NOMO-1 treated with DMSO at 0.1 percent for 48 hours (cell line): ENCODE measurements at regions not wholly inside any gene's neighbourhood (a gene's known extent, or its start where the extent isn't known, plus 50 kb on each side); places are given as distances from the start of the nearest gene placed in this dataset.

Experiments
- DNase-seq: peaks from one replicate; lab custom pipeline; 2025; ENCODE audit not compliant: unreplicated experiment; lab: John Stamatoyannopoulos, UW

DNA sequence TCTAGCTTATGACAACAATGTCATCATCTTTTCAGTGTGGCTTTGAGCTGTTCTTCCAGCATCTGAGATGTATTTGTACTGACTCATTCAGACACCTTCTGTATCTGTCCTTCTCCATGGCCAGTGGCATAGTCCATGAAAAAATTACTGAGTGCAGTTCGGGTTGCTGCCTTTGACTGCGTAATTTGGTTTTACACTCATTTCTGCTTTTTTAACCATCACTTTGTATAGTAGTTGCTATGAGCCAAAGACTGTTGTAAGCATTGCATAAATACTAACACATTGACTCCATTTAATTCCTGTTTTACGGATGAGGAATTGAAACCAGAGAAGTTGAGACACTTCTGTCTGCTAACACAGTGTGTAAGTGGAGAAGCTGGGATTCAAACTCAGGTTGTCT is 190.7 kb upstream of the MID1 start:
- peak; percentile 81 for DNase-seq

DNA sequence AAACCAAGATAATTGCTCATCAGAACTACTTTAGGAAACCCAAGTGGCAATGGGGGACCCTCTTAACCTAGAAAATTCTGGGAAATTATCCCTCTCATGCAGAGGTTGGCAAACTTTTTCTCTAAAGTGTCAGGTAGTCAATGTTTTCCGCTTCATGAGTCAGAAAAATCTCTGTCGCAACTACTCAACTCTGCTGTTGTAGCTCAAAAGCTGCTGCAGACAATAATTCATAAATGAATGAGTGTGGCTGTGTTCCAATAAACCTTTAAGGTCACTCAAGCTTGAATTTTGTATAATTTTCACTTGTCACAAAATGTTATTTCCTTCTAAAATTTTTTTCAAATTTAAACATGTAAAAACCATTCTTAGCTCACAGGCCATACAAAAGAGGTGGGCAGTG is 193.4 kb upstream of the MID1 start:
- DNase-seq, result no peak

DNA sequence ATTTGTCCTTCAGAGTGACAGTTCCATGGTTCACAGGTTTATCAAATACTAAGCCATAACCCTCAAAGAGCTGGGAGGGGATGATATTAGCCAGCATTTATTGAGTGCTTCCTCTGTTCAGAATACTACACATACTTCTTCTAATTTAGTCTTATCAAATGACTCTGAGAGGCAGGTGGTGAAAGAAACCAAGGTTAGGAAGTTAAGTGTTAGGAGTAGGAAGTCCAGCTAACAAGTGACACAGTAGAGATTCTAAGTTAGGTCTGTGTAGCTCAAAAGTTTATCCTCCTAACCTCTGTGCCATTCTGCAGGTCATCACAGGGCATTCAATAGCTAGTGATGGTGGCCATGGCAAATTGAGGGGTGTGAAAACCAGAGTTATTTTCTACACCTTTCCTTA is 198.3 kb upstream of the MID1 start:
- no peak for DNase-seq

DNA sequence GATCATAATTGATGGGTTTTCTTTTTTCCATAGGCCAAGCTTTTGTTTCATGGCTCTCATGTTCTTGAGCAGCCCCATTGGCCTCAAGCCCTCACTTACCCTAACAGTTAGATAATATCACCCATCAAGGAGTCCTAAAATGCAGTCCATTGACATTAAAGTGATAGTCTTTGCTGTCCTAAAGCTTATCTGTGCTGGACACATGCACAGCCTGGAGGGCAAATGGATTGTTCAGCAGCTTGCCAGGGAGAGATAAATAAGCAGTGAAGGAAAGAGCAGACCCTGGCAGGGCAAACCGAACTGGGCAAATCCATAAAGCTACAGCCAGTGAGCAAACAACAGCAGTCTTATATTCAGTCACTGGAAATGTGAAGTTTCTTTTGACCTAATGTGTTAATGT is 199.6 kb upstream of the MID1 start:
- DNase-seq, result no peak

DNA sequence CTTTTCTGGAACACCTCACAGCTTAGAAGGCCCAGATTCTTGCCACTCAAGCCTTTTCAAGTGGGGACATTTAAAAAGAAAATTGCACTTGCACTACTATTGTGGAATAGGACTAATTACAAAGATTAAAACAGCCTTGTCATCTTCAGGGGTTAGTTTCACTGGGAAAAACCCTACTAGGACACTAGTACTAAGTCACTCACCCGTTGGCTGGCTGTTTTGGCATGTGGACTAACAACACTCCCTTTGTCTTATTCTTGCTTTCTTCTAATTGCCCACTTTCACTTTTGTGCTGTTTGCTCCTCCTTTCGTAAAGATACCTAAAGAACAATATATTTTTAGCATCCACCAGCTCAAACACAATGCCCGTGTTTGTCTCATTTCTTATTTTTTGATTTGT is 200.9 kb upstream of the MID1 start:
- DNase-seq, result no peak

DNA sequence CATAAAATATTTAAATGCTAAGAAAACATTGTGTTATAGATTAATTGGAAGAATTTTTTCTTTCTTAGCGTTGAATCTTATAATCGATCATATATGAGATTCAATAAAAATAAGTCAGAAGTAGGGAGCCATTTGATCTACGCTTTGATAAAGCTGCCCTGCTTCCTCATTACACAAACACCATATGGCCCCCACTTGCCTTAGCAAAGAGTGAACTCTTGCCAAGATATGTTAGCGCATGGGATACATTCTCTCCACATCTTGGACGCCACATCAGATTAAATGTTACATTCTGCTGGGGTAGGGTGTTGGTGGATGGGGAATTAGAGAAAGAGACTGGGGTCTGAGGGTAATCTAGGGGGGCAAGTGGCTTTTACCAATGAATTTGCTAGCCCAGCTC is 207.7 kb upstream of the MID1 start:
- DNase-seq, result no peak

DNA sequence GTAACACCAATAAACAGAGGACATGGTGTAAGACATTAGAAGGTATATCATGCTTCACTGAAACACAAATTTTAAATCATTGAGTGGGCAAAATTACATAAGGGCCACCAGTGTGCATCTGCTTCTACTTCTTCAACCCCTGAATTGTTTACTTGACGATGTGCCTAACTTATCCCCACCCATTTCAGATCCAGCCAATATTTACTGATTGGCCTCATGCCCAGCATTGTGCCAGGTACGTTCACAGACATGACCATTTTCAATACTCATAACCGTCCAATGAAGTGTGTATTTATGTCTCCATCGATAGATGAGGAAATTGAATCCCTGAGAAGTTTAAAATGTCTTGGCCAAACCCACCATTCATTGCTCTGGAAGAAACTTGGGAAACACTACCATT is 208.3 kb upstream of the MID1 start:
- no peak for DNase-seq

DNA sequence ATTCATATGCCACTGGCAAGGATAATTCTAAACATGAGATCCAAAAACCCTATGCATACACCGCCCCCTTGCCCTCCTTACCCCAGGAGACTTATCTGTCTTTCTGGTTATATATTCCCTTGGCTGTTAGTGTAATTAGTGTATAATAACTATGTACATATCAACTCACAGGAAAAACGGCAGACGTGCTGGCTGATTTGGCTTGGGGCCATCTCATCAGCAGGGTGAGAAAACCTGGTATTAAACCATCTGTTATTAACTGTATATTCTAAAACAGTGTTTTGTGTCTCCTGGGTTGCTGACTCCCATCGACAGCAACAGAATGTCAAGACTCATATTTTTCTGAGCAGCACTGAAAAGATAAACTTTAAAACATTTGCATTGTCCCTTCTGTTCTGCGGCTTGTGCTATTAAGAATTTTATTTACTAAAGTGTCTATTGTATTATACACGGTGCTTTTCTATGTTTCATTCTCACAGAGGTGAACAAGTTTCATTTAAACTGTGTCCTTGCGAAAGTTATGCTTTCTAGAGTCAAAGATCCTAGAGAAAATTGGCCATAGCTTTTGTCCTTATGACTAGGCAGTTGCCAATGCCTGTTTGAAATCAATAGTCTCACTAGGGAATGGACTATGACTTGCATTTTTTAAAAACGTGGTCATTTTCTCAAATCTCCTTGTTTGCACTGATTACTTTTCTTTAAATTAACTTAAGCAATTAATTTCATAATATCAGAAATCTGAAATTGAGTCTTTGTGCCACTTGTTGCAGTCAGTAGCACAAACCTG is 211.5 kb upstream of the MID1 start:
- DNase-seq, result no peak

DNA sequence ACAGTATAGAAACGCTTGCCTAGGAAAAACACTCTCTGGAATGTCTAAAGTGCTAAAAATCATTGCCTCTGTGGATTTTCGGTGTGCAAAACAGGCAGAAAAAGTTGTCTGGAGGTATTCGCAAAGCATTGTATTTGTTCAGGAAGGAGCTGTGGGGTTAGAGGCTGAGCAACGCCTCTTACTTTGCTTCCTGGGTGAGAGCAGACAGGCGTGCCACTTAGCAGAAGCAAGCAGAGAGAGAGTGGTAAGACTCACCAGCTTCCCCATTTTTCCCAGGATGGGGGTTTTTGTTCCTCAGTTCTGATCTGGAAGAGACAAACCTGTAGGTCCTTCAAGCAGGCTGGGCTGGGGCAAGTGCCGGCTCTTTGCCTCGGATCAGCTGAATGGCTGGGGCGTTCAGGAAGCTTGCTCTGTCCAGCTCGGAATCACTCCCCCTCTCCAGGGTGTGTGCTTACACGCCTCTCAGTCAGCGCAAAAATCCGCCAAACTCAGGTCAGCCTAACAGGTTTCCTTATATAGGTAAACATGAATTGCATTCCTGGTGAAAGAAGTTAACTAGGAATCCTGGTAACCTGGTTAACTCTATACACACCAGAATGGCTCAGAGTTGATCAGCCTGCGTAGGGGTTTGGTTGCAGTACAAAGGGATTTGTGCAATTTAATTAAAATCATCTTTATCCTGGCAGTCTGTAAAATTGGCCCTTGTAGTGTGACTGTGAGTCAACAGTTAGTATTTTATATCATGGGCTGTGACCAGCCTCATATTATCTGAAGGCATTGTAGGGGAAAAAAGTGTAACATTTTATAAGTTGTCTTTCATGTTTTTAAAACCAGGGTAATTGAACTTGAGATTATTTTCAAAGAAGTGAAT is 213.1 kb upstream of the MID1 start:
- DNase-seq, result no peak

DNA sequence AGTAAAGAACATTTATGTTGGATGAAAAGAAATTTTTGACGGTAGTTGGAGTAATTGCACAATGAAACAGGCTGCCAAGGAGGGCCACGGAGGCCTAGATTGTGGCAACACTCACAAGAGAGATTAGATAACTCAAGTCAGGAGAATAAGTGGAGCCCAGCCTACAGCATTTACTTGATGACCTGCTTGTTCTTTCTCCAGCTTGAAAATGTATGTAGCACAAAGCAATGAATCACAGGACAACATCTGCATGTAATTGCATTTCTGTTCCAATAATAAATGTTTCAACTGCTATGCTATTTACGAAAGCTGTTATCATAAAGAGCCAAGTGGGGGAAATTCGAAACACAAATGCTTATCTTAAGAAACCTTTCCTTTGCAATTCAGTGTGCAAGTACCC is 221.2 kb upstream of the MID1 start:
- no peak for DNase-seq

DNA sequence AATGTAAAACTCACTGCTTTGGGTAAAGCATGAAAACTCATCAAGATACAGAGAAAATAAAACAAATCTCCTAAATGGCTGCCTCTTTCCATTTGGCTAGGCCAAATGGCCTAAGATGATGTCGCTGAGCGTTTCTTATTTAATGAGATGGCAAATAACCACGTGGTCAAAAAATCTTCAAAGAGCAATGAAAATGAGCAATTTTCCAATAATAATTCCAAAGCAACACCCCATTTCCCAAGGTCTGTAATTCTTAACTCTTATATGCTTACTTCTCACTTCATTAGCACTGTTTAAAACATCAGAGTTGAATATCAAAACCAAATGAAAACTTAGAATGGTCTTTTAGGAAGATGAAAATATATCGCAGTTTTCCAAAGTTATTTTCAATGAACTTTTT is 222.3 kb upstream of the MID1 start:
- DNase-seq, result no peak

DNA sequence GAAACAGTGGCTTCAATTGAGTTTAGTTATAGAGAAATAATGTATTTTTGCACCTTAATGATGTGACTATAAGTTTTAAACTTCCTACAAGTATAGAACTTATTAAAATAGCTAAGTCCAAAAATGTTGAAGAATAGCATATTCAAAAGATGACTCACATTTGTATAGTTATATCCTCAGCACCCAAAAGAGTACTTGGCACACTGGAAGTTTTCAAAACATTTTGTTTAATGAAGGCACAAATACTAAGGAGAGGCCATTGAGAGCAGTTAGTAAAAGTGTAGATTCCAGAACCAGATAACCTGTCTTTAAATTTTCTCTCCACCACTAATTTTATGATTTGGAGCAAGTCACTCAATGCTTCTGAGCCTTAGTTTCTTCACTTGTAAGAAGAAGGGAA is 226.9 kb upstream of the MID1 start:
- no peak for DNase-seq

DNA sequence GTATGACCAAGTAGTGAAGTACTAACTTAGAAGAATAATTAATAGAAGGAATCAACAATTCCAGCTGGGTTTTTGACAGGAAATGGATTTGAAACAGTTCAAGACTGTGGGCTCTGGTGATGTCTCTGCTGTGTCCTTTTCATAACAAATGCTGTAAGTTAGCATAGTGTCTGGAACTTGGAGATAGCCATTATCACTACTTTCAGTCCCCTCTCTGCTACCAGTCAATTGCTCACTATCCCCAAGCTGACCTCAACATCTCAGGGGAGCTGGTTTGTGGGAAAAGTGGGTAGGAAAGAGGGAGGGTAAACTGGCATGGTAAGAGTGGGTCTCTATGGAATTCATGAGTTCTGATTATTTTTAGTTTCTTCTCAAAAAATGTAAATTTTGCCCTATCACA is 231.4 kb upstream of the MID1 start:
- no peak for DNase-seq

DNA sequence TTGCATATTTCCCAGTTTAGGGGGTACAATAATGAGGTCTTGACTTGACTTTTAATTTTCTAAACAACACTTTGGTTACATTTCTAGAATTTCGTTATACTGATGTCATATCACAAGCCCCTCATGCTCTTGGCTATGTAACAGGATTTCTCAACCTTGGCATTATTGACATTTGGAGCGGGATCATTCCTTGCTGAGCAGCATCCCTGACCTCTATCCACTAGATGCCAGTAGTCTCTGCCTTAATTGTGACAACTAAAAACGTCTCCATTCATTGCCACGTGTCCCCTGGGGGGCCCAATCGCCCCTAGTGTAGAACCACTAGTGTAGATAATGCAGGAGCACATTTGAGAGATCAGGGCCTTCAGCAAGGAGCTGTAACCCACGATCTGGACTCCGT is 234.2 kb upstream of the MID1 start:
- no peak for DNase-seq

DNA sequence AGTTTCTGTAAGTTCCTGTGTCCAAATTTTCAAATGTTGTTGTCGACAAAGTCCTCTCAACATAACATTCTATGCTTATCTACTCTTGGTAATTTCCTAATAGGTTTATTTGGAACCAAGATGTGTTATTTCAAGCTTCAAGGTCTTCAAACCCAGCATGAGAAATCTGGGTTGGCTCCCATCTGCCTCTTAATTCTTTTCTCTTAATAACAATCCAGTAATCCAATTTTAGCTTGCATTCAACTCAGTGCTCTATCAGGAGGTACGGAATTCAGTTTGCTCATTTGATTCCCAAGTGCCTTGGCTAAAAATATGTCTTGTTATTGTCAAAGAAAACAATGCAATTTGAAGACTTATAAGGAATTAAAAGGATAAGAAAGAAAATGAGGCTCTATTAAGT is 235.5 kb upstream of the MID1 start:
- no peak for DNase-seq

DNA sequence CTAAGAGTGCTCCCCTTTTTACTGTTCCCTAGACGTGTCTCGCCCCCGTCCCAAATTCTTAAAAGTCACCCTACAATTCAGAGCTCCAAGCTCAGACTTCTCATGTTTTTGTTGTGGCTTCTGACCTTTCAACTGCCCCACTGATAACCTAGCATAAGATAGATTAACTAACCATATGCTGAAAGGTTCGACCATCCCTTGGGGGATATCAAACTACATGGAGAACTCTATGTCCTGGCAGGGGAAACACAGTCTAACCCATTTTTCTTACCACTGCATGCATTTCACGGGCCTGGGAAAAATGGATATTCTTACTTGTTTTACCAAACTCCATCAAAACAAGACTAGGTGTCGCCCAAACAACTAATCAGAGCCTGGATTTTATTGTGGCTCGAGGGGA is 236.4 kb upstream of the MID1 start:
- DNase-seq, result no peak

DNA sequence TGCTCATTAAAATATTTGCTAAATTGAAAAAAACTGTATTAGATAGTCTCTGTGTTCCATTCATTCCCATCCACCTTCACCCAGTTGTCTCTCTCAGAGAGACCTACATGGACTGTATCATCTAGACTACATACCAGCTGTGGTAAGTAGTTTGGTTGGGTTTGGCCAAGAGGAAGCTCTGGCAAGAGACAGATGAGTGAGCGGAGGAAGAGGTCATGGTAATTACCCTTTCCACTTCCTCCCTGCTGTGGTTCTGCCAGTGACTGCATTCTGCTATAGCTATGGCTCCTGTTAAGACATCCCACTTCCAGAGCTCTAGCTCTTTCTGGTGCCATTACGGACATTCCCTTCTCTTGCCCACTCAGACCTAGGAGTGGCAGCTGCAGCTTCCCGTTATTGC is 239.0 kb upstream of the MID1 start:
- peak; percentile 37 for DNase-seq

DNA sequence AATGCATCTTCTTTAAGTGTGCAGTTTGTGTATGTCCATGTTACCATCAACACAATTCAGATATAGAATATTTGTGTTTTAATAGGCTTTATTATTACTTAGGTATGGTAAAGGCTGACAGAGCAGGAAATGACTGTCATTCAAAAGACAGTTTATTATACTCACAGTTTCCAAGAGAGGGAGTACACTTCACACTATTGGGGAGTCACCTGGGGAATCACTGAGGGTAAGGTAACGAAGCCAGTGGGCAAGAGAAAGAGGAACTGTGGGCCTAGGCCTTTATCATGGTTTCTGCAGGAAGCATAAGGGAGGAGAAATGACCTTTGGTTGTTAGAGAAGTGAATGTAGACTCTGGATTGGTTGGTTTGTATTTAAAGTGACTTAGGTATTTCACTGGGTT is 235.1 kb upstream of the HCCS start:
- no peak for DNase-seq

DNA sequence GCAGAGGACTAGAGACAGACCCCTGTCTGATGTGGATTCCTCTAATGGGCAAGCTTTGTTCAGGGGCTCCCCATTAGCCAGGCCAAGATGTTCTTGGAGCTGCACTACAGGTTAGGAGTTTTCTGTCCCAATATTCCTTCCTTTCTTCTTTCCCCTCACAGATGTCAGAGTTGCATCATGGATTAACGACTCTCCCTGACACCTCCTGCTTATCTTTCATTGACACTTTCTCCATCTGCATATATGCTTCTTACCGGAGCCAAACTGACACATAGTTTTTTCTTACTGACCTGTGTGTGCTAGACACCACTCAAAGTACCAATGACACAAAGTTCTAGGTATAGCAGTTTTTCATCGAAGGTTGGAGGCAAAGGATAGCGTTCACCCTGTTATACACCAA is 228.6 kb upstream of the HCCS start:
- DNase-seq, result no peak

DNA sequence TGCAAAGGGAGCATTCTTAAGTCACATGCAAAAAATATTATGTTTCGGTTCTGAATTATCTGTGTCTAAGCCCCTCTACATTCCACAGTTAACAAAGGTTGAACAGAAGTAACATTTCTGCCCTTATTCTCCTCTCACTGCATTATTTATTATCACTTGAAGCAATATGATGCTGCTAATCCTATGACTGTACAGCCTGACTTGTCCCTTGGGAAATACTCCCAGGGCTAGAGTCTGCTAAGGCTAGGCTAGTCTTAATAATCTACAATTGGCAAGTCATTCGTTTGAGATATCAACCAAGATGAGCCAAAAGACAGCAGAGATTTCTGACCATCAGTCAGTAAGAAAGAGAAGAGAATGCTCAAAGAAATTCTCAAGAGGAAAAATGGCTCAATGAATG is 226.9 kb upstream of the HCCS start:
- DNase-seq, result no peak

DNA sequence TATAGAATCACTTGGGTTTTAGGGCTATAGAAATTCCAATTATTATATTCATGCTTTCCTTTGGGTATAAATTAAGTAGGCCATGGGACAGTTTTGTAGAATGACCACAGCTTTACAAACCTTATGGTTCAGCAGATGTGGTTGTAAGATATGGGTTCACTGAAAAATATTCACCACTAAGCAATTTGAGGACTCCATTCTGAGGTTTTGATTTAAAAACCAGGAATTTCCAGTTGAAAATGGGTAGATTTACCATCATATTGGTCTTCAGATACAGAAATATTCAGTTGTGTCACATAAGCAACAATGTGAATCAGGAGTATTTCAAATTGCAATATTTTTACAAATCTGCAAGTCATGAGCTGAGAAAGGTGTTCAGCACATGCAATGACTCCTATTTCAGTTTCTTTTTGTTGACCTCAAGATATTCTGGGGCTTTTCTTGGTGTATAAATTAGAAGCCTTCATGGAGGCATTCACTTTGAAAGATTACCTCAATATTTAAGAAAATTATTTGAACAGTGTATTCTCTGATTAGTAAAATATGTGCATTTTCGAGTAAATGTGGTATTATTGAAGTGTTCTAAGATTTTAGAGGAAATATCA is 218.4 kb upstream of the HCCS start:
- DNase-seq, result no peak

DNA sequence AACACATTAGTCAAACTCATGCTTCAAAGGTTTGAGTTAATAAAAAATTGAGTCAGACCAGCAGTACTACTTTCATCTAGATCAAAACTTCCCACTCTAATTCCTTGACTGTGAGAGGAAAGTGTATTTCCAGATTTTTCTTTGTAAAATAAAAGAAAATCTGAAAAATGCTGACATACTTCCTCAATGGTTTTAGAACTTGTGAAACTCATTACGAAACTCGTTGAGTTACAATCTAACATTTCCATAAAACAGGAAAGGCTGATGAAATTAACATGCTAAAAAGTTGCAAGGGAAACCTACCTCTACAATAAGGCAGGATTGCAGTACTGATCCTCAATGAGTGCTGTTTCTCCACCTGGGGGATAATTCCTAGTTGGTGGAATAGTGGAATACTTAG is 217.8 kb upstream of the HCCS start:
- peak; percentile 16 for DNase-seq
